ENCODE measurements at regions not wholly inside any gene's neighbourhood (a gene's known extent, or its start where the extent isn't known, plus 50 kb on each side); places are given as distances from the start of the nearest gene placed in this dataset.

DNA sequence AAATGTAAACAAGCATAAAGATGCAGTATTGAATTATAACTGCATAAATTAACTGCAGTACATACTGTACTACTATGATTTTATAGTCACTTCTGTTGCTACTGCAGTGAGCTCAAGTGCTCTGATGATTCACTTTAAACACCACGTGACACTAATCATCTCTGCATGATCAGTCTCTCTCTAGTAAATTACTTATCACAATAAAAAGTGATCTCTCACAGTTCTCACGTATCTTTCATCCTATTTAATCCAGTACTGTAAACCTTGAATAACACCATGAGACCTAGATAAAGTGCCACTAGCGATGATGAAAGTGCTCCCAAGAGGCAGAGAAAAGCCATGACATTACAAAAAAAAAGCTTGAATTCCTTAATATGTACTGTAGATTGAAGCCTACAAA is 1242.0 kb downstream of the AMY1C start:
- Histone ChIP-seq H3K9me3 (no peaks in the 10 kb centered on the region), H3K4me3 (no peak overlapping the region), H3K27me3 (replicated peaks; ENCODE audit: insufficient read depth) (no peaks in the 10 kb centered on the region), H3K36me3 (no peaks in the 10 kb centered on the region), H3K27ac (no peak overlapping the region), H3K4me1 (ENCODE audit: control insufficient read depth in 1 of 2, low read depth in 2 of 2) (no peaks in the 10 kb centered on the region)
- DNase-seq (ENCODE audit: low spot score) (no peak), ATAC-seq (ENCODE audit: insufficient number of reproducible peaks, low FRiP score, low read depth) (no peak)
- TF ChIP-seq, protein P1, sequence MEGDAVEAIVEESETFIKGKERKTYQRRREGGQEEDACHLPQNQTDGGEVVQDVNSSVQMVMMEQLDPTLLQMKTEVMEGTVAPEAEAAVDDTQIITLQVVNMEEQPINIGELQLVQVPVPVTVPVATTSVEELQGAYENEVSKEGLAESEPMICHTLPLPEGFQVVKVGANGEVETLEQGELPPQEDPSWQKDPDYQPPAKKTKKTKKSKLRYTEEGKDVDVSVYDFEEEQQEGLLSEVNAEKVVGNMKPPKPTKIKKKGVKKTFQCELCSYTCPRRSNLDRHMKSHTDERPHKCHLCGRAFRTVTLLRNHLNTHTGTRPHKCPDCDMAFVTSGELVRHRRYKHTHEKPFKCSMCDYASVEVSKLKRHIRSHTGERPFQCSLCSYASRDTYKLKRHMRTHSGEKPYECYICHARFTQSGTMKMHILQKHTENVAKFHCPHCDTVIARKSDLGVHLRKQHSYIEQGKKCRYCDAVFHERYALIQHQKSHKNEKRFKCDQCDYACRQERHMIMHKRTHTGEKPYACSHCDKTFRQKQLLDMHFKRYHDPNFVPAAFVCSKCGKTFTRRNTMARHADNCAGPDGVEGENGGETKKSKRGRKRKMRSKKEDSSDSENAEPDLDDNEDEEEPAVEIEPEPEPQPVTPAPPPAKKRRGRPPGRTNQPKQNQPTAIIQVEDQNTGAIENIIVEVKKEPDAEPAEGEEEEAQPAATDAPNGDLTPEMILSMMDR (IDR thresholded peaks at IDR 0.05) = no peak

DNA sequence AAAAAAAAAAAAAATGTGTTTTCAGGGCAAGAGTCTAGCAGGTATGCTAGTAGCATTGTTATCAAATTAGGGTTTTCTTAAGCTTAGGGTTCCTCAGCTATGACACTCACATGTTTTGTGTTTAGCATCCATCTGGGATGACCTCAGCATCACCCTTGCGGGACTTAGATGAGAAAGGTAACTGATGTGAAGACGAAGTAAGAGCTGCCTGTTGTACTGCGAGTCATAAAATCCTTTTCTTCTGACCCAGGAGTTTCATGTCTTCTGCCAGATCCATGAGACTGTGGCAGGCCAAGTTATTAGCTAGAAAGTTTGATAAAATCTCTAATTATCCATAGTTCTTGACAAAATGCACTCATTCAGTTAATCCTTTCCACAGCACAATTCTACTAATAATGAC is 1251.1 kb downstream of the AMY1C start:
- Histone ChIP-seq H3K4me3 (no peak overlapping the region), H3K27ac (no peak overlapping the region), H3K4me1 (ENCODE audit: control insufficient read depth in 1 of 2, low read depth in 2 of 2) (no peaks in the 10 kb centered on the region), H3K27me3 (replicated peaks; ENCODE audit: insufficient read depth) (no peaks in the 10 kb centered on the region), H3K36me3 (no peaks in the 10 kb centered on the region), H3K9me3 (no peaks in the 10 kb centered on the region)
- TF ChIP-seq, protein P1 (IDR thresholded peaks at IDR 0.05) = no peak
- ATAC-seq (ENCODE audit: insufficient number of reproducible peaks, low FRiP score, low read depth) (no peak), DNase-seq (ENCODE audit: low spot score) (no peak)

DNA sequence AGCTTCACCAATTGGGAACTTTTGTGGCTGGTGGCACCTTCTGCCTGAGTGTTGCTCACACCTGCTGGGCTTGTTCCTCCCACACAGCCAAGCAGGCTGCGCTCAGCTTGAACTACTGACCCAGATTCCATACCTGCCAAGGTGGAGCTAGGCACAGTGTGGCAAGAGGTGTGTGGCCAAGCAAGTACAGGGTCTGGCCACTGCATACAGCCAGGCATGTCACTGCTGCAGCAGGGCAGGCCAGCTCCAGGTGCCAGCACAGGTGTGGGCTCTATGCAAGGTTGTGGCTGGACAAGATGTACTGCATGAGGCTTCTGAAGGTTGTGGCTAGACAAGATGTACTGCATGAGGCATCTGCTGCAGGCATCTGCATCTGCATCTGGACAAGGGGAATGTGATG is 1254.8 kb downstream of the AMY1C start:
- DNase-seq (ENCODE audit: low spot score) = no peak
- no peaks in the 10 kb centered on the region for H3K27me3 ChIP-seq (replicated peaks; ENCODE audit: insufficient read depth)
- no peaks in the 10 kb centered on the region for H3K4me1 ChIP-seq (ENCODE audit: control insufficient read depth in 1 of 2, low read depth in 2 of 2)
- no peak overlapping the region for H3K4me3 ChIP-seq
- ATAC-seq (ENCODE audit: insufficient number of reproducible peaks, low FRiP score, low read depth) = no peak
- H3K9me3 ChIP-seq = no peaks in the 10 kb centered on the region
- no peak overlapping the region for H3K27ac ChIP-seq
- TF ChIP-seq, protein P1 (IDR thresholded peaks at IDR 0.05) = no peak
- no peaks in the 10 kb centered on the region for H3K36me3 ChIP-seq

DNA sequence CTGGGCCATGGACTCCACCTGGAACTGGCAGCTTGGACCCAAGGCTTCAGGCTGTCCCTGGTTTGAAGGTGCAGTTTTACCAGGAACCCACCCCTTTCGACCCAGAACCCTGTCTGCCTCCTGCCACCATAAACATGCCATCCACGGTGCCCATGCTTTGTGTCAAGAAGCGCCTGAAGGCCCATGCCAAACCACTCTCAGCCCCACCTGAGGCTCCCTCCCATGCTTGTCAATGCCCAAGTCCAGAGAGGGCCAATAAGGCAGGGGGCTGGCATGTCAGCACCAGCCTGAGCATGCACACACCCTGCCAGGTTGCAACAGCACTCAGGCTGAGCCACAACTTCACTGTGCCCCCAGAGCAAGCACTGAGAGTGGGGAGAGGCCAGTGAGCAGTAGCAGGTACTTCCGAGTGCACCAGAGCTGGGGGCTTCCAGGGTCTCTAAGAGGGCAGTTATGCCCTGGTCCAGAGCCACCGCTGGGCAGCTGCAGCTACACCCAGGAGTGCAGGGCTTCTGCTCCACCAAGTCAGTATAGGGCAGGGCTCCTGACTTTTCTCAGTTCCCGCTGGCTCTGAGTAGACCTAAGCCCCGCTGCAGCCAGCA is 1256.0 kb downstream of the AMY1C start:
- Histone ChIP-seq H3K36me3 (no peaks in the 10 kb centered on the region), H3K4me3 (no peak overlapping the region), H3K4me1 (ENCODE audit: control insufficient read depth in 1 of 2, low read depth in 2 of 2) (no peaks in the 10 kb centered on the region), H3K27ac (no peak overlapping the region), H3K9me3 (no peaks in the 10 kb centered on the region), H3K27me3 (replicated peaks; ENCODE audit: insufficient read depth) (no peaks in the 10 kb centered on the region)
- DNase-seq (ENCODE audit: low spot score) (no peak), ATAC-seq (ENCODE audit: insufficient number of reproducible peaks, low FRiP score, low read depth) (no peak)
- TF ChIP-seq, protein P1 (IDR thresholded peaks at IDR 0.05) = no peak

DNA sequence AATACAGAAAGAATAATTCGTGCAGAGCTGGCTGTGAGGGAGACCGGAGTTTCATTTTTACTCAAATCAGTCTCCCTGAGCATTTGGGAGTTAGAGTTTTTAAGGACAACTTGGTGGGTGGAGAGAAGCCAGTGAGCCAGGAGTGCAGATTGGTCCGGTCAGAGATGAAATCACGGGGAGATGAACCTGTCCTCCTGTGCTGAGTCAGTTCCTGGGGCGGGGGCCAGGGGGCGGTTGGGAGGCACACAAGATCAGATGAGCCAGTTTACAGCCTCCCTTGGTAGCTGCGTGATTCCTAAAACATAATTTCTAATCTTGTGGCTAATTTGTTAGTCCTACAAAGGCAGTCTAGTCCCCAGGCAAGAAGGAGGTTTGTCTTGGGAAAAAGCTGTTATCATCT is 1267.9 kb downstream of the AMY1C start:
- no peak overlapping the region for H3K27ac ChIP-seq
- no peaks in the 10 kb centered on the region for H3K9me3 ChIP-seq
- DNase-seq (ENCODE audit: low spot score) (no peak), ATAC-seq (ENCODE audit: insufficient number of reproducible peaks, low FRiP score, low read depth) (no peak)
- H3K4me3 ChIP-seq = no peak overlapping the region
- H3K36me3 ChIP-seq = no peaks in the 10 kb centered on the region
- H3K27me3 ChIP-seq (replicated peaks; ENCODE audit: insufficient read depth) = no peaks in the 10 kb centered on the region
- no peaks in the 10 kb centered on the region for H3K4me1 ChIP-seq (ENCODE audit: control insufficient read depth in 1 of 2, low read depth in 2 of 2)
- TF ChIP-seq, protein P1 (IDR thresholded peaks at IDR 0.05) = no peak

Measured in thoracic aorta (tissue), 2 donors.